GM19468 (cell line): ENCODE measurements at regions not wholly inside any gene's neighbourhood (a gene's known extent, or its start where the extent isn't known, plus 50 kb on each side); places are given as distances from the start of the nearest gene placed in this dataset.
"Not testable (repeated sequence)": the region's sequence is repeated elsewhere in the genome, so short reads cannot be mapped to it uniquely, and the experiment has no call there.

Experiments used
- ATAC-seq: cut with Tn5 transposase; IDR thresholded peaks from one replicate; pipeline ENCODE4 v1.9.1; 2021; ENCODE audit warnings: mild to moderate bottlenecking, moderate library complexity, moderate number of reproducible peaks; ENCODE audit not compliant: unreplicated experiment; ENCODE audit errors: extremely low read depth

DNA sequence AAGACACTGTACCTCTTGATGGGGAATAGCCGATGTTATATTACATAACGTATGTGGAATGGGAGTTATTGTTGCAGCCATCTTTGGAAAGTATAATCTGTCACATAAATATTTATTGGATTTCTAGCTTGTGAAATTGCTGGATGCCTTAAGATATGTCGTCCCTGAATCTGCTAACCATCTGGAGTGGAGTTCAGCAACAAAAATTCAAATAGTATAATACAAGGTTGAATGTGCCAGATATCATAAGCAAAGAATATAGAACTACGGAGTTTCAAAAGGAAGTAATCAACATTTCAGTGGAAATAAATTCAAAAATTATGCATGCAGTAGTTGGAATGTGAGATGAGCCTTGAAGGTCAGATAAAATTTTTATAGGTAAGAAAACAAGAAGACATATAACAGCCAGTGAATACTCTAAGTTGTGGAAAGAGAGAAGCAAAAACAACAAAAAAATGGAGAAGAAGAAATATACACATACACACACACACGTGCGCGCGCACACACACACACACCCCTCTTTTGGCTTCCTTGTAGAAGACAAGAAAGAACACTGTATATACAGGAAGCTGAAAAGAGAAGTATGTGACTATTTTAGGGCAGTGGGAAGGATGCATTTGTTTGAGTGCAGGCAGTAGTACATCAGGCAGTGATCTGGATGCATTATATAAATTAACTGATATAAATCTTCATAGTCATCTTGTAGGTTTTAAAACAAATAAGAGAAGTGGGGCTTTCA is 516.7 kb downstream of the KCNT2 start:
- no peak for ATAC-seq

DNA sequence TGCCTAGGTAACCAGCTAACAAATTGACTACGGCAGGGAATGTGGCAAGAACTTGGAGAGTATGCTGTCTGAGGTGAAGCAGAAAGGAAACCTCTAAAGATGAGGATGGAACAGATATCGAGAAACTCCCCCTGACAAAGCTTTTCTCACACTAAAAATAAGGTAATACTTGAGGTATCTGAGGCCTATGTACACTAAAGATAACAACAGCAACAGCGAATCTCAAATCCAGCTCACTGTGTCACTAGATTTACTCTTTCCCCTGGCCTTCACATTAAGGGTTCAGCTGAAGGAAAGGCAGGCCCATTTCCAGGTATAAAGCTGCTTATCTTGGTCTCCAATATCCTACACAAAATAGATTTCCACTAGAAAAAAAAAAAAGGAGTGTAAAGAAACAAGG is 518.0 kb downstream of the KCNT2 start:
- no peak for ATAC-seq

DNA sequence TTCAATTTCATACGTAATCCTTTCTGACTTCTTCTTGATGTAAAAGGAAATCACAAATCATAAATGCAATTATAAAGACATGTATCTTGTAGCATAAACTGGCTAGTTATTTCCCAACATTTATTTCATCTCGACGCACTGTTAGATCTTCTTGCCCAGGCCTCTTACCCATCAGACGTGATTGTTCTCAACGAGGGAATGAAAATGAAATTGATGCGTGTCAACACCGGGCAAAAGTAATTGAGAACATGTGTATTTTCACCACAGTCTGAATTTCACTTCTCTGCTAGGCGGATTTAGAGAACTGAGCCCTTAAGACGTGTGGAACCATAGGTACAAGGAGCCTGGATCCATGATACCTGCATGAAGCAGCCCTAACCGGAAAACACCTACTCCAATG is 519.7 kb downstream of the KCNT2 start:
- ATAC-seq: no peak

DNA sequence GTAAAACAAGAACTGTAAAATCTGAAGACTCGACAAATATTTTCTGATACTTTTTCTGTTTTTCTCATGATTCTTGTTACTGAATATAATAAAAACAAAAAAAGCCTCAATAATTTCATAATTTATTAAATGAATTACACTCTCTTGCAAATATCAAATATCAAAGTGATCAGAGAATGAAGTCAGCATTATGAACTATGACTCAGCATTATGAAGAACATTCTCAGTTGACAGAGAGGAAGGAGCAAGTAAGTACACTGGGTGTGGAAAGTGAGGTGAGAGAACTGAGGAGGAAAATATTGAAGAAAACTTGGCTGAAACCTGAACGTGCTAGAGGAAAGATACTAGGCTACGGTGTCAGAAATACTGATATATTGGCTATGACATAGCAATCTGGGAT is 529.5 kb downstream of the KCNT2 start:
- no peak for ATAC-seq

DNA sequence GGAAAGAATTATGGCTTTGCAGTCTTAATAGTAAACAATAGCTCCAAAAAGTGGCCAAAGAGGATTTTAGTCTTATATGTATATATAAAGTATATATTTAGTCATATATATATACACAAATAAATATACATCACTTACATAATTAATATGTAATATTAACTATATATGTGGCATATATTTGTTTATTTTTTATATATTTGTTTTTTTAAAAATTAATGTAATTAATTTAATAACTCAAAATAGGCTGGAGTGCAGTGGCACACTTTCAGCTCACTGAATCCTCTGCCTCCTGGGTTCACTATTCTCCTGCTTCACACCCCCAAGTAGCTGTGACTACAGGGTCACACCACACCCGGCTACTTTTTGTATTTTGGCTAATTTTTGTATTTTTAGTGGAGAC is 532.6 kb downstream of the KCNT2 start:
- no peak for ATAC-seq

DNA sequence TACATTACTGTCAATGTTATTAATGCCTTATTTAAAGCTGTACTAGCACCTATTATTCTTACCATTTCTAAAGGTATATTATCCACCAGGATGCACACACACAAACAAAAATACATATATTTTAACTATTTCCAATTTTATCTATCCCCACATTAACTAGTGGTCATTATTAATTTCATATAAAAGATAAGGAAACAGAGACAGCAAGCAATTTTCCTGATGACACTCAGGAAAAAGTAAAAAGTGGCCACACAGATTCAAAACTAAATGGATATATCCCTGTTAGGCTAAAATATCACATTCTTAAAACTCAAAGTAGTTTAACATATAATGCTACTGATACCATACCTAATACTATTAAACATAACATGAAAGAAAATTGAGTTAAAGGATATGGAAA is 534.1 kb downstream of the KCNT2 start:
- no peak for ATAC-seq

DNA sequence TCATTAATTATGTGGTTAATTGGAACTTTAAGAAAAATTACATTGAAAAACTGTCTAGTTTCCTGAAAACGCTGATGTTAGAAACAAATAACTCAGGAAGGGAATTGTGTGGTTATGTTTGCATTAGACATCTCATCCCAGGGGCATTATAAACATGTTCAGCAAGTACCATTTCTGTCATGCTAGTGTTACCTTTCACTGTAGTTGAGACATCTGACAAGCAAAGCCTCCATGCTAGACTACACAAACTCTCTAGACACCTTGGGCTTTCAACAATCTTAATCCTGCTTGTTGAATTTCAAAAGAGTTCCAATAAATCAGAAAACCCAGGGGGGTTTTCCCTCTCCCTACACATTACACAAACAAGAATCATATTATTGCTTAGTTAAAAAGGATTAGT is 536.8 kb downstream of the KCNT2 start:
- no peak for ATAC-seq

DNA sequence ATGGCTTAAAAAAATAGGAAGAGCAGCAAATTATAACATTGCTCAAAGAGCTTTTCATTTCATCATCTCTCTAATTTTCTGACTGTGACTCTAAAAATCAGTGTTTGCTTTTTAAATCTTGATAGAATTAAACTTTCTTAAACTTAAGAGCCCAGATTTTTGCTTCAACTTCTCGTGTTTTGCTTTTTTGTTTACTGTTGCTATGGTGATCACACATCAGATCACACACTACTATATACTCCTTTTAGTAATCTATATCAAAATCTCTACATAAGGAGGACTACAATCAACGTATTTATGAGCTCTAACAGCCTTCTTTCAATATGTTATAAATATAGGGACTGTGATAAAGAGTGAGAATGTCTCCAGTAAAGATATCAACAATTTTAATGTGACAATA is 537.3 kb downstream of the KCNT2 start:
- no peak for ATAC-seq

DNA sequence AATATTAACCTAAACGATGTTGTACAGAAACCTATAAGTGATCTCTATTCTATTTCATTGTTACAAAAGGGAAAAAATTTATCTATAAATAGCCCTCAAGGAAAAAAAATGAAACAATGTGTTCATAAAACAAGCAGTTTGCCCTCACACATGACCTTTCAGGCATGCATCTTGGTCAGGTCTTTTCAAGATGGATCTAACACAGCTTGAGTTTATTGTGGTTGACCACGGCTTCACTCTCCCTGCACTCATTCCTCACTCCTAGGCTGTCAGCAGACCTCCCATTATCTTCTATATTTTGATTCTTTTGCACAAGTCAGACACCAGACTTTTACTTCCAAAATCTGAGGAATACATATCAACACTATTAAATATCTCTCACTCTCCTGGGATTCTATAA is 544.3 kb downstream of the KCNT2 start:
- ATAC-seq: no peak

DNA sequence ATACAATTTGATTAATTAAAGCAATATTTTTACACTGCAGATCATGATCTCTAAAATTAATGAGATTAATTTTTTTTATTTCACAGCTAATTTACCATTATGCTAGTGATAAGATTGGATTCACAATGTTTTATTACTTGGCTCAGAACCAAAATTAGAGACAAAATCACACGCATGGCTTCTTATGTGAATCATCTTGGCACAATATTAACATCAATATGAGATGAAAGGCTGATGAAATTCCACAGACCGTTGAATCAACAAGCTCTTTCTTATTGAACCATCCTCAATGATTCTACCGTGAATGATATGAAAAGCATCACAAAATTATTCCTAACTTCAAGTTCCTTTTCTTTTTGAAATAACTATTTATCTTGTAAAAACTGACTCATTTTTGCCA is 544.9 kb downstream of the KCNT2 start:
- no peak for ATAC-seq

DNA sequence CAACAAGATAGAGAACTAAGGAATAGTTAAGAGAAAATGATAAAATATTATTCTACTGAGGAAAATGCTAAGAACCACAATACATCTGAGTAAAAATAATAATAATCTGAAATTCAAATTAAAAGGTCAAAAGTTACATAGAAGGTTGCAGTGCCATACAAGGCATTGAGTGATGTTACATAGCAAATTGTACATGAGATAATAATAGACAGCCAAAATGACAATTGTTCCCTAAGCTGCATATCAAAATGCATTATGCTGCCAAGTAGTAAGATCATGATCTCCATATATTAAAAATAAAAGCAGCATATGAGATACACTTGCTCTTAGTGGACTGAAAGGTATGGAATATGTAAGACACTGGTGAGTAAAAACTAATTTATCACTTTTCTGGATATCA is 547.7 kb downstream of the KCNT2 start:
- no peak for ATAC-seq

DNA sequence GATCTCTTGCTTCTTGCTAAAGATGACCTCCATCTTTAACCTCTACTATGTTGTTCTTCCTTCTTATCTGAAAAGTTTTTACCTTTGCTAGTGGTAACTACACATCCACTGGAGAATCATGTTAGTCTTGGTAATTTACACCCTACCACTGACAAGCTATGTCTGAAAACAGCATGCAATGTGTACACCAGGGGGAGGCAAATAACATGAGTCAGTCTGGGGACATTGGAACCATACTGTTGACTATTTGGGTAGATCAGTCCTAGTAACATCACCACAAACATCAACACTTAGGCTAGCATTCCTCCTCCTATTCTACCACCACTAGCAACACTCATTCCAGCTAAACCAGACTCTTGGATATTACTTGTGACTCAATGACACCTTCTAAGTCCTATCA is 549.0 kb downstream of the KCNT2 start:
- no peak for ATAC-seq

DNA sequence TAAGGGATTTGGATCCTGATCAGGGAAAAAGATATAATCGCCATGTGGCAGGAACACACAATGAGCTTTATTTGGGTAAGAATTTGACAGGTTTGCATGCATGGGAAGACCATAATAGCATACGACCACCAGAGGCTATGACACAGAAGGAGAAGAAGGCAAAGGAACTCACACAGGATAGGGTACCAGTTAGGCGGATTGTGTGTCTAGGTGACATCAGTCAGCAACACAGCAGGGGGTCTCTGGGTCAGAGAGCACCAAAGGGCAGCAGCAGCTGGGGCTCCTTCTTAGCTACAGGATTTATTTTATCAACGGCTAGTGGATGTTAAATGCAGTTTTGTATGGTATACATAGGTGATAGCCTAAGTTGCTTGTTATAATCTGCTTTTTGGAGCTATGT is 551.3 kb downstream of the KCNT2 start:
- no peak for ATAC-seq

DNA sequence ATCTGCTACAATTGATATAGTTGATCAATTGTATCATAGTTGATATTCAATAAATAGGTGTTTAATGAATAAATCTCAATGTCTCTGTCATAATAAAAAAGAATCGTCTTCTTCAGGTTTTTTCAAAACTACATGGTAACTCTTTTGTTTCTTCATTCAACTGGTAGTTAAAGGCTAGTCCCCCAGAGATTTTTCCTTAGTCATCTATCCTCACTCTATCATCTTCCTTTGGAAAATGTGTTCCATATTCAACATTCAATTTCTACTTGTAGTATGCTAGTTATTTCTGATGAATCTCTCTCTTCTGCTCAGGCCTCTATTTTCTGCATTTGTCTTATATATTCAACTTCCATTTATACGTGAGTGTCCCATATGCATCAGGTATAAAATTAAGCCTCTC is 558.8 kb downstream of the KCNT2 start:
- ATAC-seq: no peak

DNA sequence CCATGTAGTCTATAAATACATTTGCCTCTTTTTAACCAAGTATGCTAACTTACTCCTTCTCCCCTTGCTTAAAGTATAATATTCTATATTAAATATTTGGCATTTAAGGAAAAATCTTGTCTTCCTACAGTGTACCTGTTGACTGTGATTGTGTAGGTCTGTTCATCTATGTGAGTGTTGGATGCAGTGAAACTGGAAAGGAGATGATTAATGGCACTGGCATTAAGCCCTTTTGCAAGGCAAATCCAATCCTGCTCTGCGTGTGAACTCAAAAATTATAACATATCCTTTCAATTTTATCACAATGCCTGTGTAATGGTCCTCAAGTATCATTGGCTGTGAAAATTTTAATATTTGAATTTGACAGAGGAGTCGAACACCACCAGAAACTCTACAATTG is 565.0 kb downstream of the KCNT2 start:
- ATAC-seq: no peak

DNA sequence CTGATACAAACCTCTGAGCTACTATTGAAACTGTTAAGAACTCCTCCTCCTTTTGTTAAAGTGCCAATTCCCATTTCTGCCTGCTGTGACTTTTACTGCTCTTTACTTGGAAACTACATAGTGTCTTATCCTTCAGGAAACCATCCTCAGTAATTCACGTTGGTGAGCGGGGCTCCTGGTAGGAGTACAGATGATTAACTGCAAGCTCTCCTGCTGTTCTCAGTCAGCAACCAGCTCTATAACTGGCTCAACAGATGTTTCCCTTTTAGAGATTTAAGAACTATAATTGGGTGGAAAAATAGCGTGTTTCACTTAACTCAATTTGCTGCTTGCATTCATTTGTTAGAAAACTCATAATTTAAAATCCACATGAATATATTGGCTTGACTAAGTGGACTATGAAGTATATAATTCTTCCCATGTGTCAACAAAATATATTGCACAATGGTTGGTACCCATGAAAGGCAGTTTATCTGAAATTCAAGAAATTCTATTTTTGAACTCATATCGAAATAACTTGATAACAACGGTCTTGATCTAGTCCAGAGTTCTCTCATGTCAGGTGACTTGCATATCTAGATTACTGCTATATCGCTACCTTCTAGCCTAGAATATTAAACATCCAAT is 574.0 kb downstream of the KCNT2 start:
- no peak for ATAC-seq

DNA sequence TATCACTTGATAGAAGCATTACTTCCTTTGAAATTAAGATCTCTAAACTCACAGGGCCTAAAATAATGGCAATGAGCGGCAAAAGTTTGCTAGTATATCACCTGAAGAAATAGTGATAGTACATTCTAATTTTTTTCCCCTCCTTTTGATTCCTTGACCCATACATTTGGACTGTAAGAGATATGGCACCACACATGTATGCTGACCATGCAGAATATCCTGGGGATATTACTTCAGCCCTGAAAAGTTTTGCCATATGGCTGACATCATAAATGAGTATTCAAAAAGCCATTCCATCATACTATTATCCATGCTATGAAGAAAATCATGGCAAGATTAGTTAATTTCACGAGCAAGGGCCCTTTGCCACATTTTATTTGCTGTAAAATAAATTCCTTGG is 576.9 kb downstream of the KCNT2 start:
- not testable (repeated sequence) for ATAC-seq

DNA sequence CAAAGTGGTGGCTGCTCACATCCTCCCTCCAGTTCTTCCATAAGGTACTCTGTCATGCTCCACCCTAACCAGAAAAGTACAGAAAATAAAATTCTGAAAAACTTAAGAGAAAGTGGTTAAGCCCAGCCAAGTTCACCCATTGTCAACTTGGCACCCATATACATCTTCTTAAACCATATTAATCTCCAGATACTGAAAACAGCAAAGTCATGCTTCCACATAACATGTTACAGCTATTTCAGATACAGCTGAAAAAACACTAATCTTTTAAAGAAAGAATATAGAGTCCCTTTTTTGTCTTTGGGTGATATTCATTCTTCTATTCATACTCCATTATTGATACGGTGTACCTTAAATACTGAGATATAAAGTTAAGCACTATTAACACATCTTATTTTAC is 577.8 kb downstream of the KCNT2 start:
- ATAC-seq: no peak

DNA sequence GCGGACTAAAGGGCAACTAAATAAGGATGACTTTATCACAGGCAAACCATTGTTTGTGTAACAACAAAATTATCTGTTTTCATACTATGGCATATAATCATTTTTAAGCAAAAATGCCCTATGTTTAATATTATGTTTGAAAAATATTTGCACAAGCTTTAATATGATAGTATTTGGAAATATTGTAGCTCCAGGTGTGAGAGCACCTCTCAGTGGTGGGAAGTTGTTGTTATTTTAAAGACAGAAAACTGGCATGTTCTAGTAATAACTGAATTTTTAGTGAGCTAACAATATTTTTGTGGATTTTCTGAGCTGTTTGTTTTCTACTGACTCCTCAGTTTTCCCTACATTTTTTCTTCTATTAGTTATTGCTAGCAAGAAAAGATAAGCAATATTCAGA is 578.8 kb downstream of the KCNT2 start:
- no peak for ATAC-seq

DNA sequence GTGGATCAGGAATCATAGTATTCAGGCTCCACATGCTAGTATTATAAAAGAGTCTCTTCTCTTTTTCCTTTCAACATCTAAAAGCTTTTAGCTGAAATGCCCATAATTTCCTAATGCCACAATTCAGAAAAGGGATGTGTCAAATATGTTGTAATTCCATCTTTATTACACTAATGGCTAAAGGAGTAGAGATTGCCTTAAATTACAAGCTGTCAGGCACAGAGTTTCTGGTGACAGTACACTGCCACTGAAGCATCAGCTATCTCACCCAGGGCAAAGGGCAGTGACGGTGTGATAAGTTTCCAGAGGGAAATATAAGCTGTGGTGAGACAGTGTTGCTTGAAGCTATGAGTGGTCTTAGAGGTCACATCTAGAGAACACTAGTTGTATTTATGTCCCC is 581.1 kb downstream of the KCNT2 start:
- no peak for ATAC-seq

DNA sequence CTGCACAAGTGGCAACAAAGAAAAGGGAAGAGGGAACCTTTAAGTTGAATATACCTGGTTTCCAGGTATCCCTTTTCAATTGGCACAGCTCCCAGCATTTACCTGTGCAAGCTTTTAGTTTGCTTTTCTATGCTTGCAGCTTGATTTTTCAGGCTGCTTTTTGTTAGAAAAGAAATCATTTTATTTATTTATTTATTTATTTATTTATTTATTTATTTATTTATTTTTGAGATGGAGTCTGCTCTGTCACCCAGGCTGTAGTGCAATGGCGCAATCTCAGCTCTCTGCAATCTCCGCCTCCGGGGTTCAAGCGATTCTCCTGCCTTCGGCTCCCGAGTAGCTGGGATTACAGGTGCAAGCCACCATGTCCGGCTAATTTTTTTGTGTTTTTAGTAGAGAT is 587.1 kb downstream of the KCNT2 start:
- not testable (repeated sequence) for ATAC-seq

DNA sequence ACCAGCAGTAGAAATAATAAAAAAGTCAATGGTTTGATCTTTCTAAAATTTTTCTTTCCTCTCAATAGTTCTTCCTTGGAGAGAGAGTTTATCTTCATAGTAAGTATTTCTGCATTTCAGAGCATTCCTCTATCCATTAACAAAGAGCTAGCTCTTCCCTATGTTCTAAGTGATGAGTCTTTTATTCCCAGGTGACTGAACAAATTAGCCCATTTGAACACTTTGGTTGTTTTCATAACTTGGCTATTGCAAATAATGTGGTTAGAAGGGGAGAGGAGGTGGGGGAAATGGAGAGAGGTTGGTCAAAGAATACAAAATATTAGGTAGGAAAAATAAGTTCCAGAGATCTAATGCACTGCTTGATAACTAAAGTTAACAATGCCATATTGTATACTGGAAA is 598.9 kb downstream of the KCNT2 start:
- ATAC-seq: no peak
